ENCODE measurements at regions not wholly inside any gene's neighbourhood (a gene's known extent, or its start where the extent isn't known, plus 50 kb on each side); places are given as distances from the start of the nearest gene placed in this dataset.

DNA sequence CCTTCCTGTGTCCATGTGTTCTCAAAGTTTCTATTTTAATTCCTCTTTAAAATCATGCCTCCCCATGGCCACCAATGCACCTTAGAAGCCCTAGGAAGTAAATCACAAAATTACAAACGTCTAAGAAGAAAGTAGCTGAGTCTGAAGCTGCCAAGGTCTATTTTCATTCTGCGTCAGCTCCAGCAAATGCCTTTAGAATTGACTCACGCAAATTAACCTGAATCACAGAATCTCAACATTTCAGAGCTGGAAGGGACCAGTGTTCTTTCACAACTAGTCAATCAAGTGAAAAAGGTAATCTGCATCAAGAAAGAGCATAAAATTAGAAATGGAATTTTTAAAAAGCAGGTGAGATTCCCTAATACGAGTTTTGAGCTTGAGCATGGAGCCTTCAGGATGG, 1017.6 kb downstream of the SORCS3 start:
- intact Hi-C loops (cut with DNase I), result no loop called here
- ATAC-seq (no peak), DNase-seq (no peak)

DNA sequence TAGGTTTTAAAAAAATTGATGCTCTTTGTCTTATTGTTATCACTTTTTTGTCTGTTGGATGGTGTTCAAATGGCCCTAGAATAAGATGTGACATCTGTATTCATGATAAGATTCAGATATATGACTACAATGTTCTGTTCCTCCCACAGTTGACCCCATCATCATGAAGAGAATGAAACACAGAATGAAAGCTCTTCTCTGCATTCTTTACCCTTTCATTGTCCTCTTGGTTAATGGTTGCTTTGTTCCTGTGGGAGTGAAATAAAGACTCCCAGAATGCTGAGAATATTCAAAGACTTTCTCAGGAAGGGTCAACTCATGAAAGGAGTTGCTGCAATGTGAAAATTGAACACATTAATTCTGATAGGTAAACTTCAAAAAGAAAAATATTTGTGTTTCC, 1015.8 kb downstream of the SORCS3 start:
- intact Hi-C loops (cut with DNase I), result no loop called here
- no peak for ATAC-seq
- DNase-seq, result no peak

DNA sequence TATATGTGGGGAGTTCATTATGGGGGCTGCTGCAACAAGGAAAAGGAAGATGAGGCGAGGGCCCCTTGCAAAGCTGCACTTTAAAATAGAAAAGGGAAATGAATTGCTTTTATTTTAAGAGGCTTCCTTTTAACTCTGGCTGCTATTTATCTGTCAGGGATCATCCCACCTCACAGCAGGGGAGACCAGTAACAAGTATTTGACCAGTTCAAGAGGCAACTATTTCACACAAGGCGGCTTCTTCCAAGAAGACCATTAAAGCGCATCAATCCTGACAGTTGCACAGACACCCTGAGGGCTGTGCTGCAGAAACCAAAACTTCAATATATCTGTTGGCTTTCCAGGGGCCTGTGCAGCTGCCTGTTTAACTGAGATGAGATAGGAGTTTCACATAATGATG, 1009.2 kb downstream of the SORCS3 start:
- no peak for ATAC-seq
- intact Hi-C loops (cut with DNase I), result no loop called here
- no peak for DNase-seq

- intact Hi-C loops (cut with DNase I), result no loop called here
- ATAC-seq, result no peak
- DNase-seq, result no peak
Observed at GRCh38 chr10:105647354-105647753, 1006.3 kb downstream of the SORCS3 start.

- no peak for DNase-seq
- ATAC-seq, result no peak
- intact Hi-C loops (cut with DNase I), result no loop called here
Observed at GRCh38 chr10:105644978-105645377, 1003.9 kb downstream of the SORCS3 start.

GRCh38 chr10:105644559-105644958, 1003.5 kb downstream of the SORCS3 start:
- ATAC-seq (no peak), DNase-seq (no peak)
- intact Hi-C loops (cut with DNase I), result no loop called here

DNA sequence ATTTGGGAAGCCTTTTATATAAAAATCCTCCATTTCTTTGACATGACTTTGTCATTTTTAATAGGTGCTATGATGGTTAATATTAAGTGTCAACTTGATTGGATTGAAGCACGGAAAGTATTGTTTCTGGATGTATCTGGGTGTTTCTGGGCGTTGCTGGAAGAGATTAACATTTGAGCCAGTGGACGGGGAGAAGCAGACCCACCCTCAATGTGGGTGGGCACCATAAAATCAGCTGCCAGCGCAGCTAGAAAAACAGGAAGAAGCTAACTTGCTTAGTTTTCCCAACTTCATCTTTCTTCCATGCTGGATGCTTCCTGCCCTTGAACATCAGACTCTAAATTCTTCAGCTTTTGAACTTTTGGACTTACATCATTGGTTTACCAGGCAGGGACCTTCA, 1003.0 kb downstream of the SORCS3 start:
- DNase-seq (no peak), ATAC-seq (no peak)
- intact Hi-C loops (cut with DNase I), result no loop called here

DNA sequence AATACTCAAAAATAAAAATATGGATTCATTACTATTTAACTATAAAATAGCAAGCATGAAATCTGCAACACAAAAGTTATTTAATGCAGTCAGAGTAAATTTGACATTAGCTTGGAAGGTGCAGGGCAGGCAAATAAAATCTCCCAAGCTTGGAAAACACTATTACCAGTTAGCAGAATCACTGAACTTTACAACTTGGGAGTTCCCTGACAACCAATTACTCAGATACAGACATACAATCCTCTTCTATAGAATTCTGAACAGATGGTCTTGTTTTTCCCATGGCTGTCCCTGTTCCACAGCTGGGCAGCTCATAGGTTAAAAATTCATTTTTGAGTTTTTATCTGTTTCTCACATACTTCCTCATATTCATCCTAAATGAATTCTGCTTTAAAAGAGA, 1002.6 kb downstream of the SORCS3 start:
- intact Hi-C loops (cut with DNase I), result no loop called here
- no peak for DNase-seq

GRCh38 chr10:105634281-105634680, 993.2 kb downstream of the SORCS3 start:
- intact Hi-C loops (cut with DNase I), result no loop called here
- ATAC-seq, result no peak

More for the DNA sequence above, 1002.6 kb downstream of the SORCS3 start:
- ATAC-seq, result no peak

DNA sequence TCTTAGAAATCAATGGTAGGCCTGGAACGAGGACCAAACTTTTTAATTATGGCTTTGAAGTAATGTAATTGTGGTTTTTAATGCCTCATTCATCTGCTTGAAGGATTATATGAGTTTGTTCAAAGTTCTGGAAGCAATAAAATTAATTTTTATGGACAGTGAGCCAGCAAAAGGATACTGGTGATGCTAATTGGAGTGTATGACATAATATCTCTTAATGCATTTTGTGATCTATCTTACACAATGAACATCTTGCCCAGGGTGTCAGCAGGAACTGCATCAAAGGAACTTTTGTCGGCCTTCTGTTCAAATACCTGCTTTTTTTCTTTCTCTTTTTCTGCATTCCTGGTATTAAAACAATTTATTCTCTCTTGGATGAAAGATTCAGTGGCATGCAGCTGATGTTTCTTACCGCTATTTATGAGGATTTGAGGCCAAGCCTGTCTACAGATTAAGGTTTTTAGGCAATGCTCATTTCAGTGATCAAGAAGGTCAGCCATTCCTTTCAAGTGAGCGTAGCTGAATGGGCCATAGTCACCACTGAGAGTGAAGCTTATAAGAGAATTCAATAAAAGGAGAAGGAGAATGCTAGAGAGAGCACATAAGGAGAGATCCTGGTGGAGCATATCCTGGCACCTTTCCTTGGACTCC, 974.8 kb downstream of the SORCS3 start:
- ATAC-seq, result no peak
- intact Hi-C loops (cut with DNase I), result no loop called here
- DNase-seq, result no peak

More at GRCh38 chr10:105634281-105634680, 993.2 kb downstream of the SORCS3 start:
- DNase-seq, result no peak

DNA sequence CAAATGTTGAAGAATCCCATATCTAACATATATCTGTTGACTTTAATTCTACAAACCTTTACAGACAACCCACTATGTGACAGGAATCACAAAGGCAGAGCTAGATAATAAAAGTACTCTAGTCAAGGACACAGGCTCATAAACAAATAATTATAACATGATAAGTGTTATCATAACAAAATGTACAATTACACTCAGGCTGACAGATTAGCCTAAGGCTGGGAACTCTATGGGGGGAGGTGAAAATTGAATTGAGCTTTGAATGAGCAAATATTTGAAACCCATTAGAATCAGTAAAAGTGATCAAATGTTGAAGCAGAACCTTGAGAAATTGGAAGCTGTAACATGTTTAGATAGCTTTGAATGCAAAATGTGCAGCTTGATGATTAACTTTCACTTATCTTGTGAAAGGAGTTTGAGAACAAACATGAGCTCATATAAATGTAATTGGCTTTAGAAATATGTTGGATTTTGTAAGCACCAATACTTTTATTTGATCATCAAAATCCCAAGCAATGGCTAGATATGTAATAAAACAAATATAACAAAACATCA, 970.2 kb downstream of the SORCS3 start:
- intact Hi-C loops (cut with DNase I), result no loop called here
- DNase-seq, result no peak
- no peak for ATAC-seq

GRCh38 chr10:105609451-105609850, 968.4 kb downstream of the SORCS3 start:
- intact Hi-C loops (cut with DNase I), result no loop called here
- DNase-seq, result no peak
- no peak for ATAC-seq

DNA sequence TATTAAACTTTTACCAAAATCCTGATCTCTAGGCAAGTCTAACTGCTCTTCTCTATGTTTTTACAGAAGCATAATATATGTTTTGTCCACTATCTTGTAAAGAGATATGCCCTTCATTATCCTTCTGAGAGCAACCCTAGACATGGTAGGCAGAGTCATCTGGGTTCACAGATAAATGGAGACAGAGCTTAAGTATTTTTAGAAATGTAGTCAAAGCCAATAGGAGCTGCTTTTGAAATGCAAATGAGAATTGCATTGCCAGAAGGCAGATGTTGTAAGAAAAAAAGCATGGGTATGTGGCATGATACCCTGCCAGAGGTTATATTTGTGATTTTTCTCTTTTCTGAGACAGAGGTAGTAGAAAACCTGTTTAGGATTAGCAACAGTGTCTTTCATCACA, 964.8 kb downstream of the SORCS3 start:
- DNase-seq, result no peak
- intact Hi-C loops (cut with DNase I), result no loop called here
- peak in 1 of 2 donors; percentile 59 for ATAC-seq

- ATAC-seq, result no peak
- DNase-seq, result no peak
- intact Hi-C loops (cut with DNase I), result no loop called here
Observed at GRCh38 chr10:105605104-105605503, 964.0 kb downstream of the SORCS3 start.

DNA sequence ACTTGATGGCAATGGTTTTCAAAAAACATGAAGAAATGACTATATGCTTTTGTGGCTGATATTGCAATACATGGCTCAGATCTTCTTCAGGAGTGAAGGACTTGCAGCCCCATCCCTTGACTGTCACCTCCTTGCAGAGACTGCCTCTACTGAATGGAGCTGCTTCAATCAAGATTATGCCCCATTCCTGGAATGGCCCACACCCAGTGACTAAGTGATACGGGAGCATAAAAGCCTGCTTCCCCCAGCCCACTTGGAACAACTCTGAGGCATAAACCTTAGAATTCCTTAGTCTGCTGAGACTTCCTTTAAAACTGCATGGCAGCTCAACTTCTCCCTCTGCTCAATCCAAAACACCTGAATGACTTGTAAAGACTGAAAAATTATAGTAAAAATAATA, 957.1 kb downstream of the SORCS3 start:
- DNase-seq, result no peak
- intact Hi-C loops (cut with DNase I), result no loop called here
- ATAC-seq, result no peak

- ATAC-seq (no peak), DNase-seq (no peak)
- intact Hi-C loops (cut with DNase I), result no loop called here
Observed at GRCh38 chr10:105597312-105597711, 956.2 kb downstream of the SORCS3 start.

GRCh38 chr10:105596749-105597148, 955.7 kb downstream of the SORCS3 start:
- DNase-seq (no peak), ATAC-seq (no peak)
- intact Hi-C loops (cut with DNase I), result no loop called here

DNA sequence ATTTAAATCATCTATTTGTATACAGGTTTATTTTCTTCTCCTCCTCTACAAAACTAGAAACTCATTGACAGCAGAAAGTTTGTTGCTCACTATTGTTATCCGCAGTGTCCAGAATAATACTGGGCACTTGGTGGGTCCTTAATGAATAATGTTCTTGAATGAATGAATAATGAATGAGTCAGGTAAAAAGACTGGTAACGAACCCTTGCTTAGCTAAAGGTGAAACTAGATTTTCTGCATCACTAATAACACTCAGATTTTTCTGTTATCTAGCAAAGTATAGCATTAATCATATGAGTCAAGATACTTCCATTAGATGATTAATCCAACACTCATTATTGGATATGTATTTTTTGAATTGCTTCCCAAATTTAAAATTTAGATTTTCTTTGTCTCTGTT, 953.2 kb downstream of the SORCS3 start:
- intact Hi-C loops (cut with DNase I), result no loop called here
- ATAC-seq (no peak), DNase-seq (no peak)

DNA sequence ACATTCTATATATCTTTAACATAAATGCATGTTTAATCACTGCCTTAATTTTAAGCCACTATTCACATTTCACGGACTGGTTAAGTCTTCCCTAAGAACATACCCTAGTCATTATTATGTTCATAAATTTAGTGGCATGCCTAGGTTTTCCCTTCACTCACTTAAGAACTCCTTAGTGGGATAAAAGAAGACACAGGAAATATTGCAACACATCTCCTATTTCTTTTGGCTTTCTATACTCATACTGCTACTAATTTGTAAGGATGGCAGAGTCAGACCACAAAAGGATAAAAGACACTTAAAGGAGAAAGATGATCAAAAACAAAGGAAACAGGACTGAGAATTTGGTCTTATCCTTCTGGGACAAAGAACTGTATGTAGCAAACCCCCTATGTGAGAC, 951.4 kb downstream of the SORCS3 start:
- DNase-seq (no peak), ATAC-seq (no peak)
- intact Hi-C loops (cut with DNase I), result no loop called here

DNA sequence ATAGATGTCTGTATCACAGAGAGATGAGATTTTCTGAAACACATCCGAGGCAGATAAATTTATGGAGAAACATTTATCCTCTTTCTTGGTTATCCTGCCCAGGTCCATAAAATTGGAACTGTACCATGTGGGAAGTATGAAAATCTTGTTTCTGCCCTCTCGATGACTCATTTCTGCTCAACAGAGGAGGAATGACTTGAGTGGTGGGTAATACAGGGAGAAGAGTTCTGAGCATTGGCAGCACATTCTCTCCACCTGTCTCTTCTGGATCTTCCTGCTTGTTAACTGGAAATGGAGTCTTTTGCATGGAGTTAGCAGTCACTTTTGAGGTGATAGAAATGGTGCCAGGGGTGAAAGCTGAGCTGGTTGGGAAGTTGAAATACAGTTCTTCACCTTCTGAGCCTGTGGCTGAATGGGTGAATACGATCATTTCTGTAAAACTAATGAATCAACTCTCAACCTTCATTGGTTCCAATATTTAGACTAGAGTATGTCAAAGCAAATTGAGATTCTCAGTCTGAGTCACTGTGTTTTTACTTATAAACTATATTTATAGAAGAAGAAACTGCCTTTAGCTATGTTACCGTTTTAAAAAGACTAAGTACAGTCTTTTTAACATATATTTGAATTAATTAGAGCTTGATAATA, 945.5 kb downstream of the SORCS3 start:
- intact Hi-C loops (cut with DNase I), result no loop called here
- no peak for DNase-seq
- no peak for ATAC-seq

- no peak for DNase-seq
- no peak for ATAC-seq
- intact Hi-C loops (cut with DNase I), result no loop called here
Observed at GRCh38 chr10:105585753-105586152, 944.7 kb downstream of the SORCS3 start.
